Motor neuron (in vitro differentiated cells): ENCODE measurements at regions not wholly inside any gene's neighbourhood (a gene's known extent, or its start where the extent isn't known, plus 50 kb on each side); places are given as distances from the start of the nearest gene placed in this dataset.
"Not testable (repeated sequence)": the region's sequence is repeated elsewhere in the genome, so short reads cannot be mapped to it uniquely, and the experiment has no call there.

Source experiments
- ATAC-seq, 8 experiments: fragments of 200-7000 bp; cut with Tn5 transposase; replicated peaks in 6 of 8; 2 replicates each; pipeline ENCODE4 v1.8.0; 2021; ENCODE audit warnings: mild to moderate bottlenecking in 8 of 8, moderate library complexity in 8 of 8
- H3K27ac ChIP-seq, 2 donors: fragments of 250-450 bp; sonication (Bioruptor Pico); 2 replicates each; pipeline ENCODE4 v1.9.0; 2021; ENCODE audit warnings: antibody characterized with exemption in 2 of 2, mild to moderate bottlenecking in 2 of 2, moderate library complexity in 1 of 2
- H3K4me1 ChIP-seq, 2 donors: fragments of 250-450 bp; sonication (Bioruptor Pico); replicated peaks in 1 of 2; 2 replicates each; pipeline ENCODE4 v1.6.1; 2021; ENCODE audit warnings: antibody characterized with exemption in 2 of 2, mild to moderate bottlenecking in 2 of 2, moderate library complexity in 1 of 2
- H3K4me3 ChIP-seq, 5 donors: fragments of 250-450 bp; sonication (Bioruptor Pico); 2 replicates each; pipeline ENCODE4 v1.9.0; 2021; ENCODE audit warnings: antibody characterized with exemption in 5 of 5, mild to moderate bottlenecking in 5 of 5, moderate library complexity in 4 of 5
- whole genome bisulfite sequencing, 10 experiments: fragments of 450-650 bp; shearing (Covaris generic); methylation state at CpG; one replicate each; pipeline ENCODE4 v1.0.0; 2022; 5-methylcytosine and 5-hydroxymethylcytosine counted together
- in situ Hi-C, 9 experiments: fragments of 400-800 bp; cut with MboI; loops; one replicate each; pipeline ENCODE4 v1.15.0; 2021; ENCODE audit warnings: low sequenced_read_pairs in 9 of 9, low pct_unique_long_range_greater_than_20kb in 2 of 9; ENCODE audit not compliant: unreplicated experiment in 9 of 9

DNA sequence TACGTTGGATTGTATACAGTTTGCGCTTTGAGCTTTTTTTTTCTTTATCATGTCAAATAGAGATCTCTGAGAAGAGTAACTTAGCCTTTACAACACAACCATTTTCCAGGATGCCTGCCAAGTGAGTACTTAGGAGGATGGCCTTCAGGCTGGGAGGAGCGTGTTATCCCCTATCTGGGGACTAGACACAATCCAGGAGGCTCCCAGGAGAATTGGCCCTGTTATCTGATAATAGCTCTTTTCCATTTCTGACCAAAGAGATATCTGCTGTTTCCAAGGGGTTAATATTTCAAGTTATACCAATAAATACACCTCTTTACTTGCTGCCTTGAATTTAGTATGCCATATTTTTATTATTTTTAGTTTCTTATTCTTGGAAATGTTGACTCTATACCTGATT lies 169.5 kb upstream of the SMARCAD1 start:
- WGBS, 10 experiments, result 17 to 100% (median 64%) methylated on average over 2 to 3 of the region's 3 CpGs; no CpG with 5 or more reads in 2 of the 10 experiments
- Histone ChIP-seq H3K4me3 (no peak overlapping the region), H3K27ac (no peak overlapping the region), H3K4me1 (no peaks in the 10 kb centered on the region)
- in situ Hi-C loops, result no loop called here
- ATAC-seq, result no peak

DNA sequence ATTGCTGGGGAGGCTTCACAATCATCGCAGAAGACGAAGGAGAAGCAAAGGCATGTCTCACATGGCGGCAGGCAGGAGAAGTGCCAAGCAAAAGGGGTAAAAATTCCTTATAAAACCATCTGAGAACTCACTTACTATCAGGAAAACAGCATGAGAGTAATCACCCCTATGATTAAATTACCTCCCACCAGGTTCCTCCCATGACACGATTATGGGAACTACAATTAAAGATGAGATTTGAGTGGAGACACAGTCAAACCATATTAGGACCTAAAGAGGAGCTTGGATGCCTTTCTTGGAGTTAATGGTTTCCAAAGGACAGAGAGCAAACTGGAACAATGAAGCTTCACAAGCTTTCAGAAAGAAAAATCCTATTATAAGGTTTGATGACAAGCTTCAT lies 168.4 kb upstream of the SMARCAD1 start:
- WGBS, 10 experiments, result 8 to 94% (median 83%) methylated on average over 1 to 4 of the region's 4 CpGs; no CpG with 5 or more reads in 3 of the 10 experiments
- Histone ChIP-seq H3K4me3 (no peak overlapping the region), H3K27ac (no peak overlapping the region), H3K4me1 (no peaks in the 10 kb centered on the region)
- in situ Hi-C loops, result no loop called here
- no peak for ATAC-seq

DNA sequence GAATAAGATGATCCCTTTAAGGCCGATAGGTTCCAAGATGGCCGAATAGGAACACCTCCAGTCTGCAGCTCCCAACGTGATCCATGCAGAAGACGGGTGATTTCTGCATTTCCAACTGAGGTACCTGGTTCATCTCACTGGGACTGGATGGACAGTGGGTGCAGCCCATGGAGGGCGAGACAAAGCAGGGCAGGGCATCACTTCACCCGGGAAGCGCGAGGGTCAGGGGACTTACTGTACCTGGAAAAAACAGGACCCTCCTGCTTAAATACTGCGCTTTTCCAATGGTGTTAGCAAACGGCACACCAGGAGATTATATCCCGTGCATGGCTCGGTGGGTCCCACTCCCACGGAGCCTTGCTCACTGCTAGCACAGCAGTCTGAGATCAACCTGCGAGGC lies 163.2 kb upstream of the SMARCAD1 start:
- WGBS, 10 experiments, result 27 to 100% (median 82%) methylated on average over 1 to 7 of the region's 14 CpGs; no CpG with 5 or more reads in 3 of the 10 experiments
- ATAC-seq, H3K4me3 ChIP-seq, H3K4me1 ChIP-seq, in situ Hi-C loops, H3K27ac ChIP-seq: not testable (repeated sequence)

DNA sequence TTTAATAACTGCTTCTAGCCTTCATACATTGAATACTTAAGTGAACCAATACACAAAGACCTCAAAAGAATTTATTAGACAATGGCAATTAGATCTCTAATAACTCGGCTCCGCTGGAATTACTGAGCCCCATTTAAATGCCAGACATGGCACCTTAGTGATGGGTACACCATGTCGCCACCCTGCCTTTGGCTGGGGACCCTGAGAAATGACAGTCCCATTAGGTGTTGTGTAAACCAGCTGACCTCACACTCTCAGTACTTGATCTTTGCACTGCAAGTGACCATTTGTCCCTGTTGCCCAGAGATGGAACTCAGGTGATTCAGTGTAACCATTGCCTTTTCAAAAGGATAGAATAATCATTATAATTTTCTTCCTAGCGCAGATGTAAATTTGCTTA lies 144.6 kb upstream of the SMARCAD1 start:
- no peak overlapping the region for H3K4me3 ChIP-seq
- H3K27ac ChIP-seq, result no peak overlapping the region
- 0 to 92% (median 42%) methylated on average over 1 to 4 of the region's 4 CpGs; no CpG with 5 or more reads in 1 of the 10 experiments for WGBS, 10 experiments
- in situ Hi-C loops, result no loop called here
- H3K4me1 ChIP-seq, result peaks cover 0 to under 1% of the 10 kb centered on the region in 2 donors
- ATAC-seq, result no peak

DNA sequence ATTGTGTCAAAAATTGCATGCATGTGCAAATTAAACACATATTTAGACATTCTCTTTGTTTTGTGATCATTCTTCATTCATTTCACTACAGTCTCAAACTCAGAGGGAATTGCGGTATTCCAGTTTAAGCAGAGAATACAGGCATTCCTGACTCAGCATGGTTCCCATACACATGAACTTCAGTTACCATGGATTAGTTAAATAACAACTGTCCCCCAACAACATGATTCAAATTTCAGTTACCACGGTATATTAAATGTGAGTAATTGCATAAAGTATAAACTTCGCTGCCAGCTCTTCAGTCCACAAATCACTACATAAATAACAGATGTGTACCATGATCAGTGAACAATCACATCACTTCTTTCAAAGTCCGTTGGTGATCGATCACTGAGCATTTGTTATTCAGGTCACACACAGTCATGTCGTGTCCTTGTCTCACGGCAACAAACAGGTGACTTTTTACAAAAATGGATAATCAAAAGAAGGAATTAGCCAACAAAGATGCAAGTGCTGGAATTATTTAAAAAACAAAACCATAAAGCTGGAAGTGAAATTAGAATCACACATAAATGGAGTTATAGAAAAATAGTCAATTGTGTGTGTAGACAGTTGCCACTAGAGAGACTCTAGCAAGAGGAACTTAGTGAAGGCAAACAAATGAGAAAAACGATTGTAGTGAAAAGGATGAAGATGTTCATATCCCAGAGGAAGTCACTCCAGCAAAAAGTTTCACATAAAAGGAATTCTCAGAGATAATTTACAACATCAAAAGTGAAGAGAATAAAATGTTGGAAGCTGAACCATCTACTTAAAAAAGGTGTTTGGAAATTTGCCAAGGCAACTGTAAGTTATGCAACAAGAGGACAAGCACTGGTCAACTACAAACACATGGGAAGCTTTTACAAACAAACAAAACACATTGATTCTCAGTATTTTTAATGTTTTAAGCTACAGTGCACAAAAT lies 138.6 kb upstream of the SMARCAD1 start:
- Histone ChIP-seq H3K4me1 (peaks cover 2 to 3% of the 10 kb centered on the region in 2 donors), H3K4me3 (no peak overlapping the region), H3K27ac (no peak overlapping the region)
- peak in 4 of 8 experiments; percentile 16 to 69 (median 51) for ATAC-seq
- 3 to 57% (median 19%) methylated on average over 1 to 8 of the region's 8 CpGs for WGBS, 10 experiments
- in situ Hi-C loops, result no loop called here

DNA sequence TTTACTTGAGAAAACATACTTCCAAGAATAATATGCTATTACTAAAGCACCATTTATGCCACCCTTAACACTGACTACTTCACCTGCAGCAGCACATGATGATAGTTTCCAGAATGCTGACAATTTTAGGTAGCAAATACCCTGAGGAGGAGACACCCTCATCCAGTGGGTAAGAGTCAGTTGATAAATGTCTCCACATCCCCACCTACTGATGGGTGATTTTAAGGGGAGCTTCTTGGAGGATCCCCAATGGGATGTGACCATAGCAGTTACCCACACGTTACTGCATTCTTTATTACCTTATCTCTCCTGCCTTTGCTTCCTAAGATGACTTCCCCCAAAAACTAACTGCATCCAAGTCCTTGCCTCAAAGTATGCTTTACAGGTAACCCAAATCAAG lies 131.2 kb upstream of the SMARCAD1 start:
- 0 to 86% (median 50%) methylated on average over 1 of the region's 1 CpG; no CpG with 5 or more reads in 5 of the 10 experiments for WGBS, 10 experiments
- Histone ChIP-seq H3K27ac (no peak overlapping the region), H3K4me1 (no peaks in the 10 kb centered on the region), H3K4me3 (no peak overlapping the region)
- no peak for ATAC-seq
- in situ Hi-C loops, result no loop called here

DNA sequence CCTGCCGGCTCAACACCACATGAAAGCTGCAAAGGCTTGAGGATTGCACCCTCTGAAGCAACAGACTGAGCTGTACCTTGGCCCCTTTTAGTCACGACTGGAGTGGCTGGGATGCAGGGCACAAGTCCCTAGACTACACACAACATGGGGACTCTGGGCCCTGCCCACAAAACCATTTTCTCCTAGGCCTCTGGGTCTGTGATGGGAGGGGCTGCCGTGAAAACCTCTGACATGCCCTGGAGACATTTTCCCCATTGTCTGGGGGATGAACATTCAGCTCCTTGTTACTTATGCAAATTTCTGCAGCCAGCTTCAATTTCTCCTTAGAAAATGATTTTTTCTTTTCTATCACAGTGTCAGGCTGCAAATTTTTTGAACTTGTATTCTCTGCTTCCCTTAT lies 123.5 kb upstream of the SMARCAD1 start:
- 0 to 83% (median 26%) methylated on average over 1 to 3 of the region's 3 CpGs; no CpG with 5 or more reads in 4 of the 10 experiments for WGBS, 10 experiments
- Histone ChIP-seq H3K27ac (no peak overlapping the region), H3K4me3 (no peak overlapping the region), H3K4me1 (no peaks in the 10 kb centered on the region)
- no peak for ATAC-seq
- in situ Hi-C loops, result no loop called here

DNA sequence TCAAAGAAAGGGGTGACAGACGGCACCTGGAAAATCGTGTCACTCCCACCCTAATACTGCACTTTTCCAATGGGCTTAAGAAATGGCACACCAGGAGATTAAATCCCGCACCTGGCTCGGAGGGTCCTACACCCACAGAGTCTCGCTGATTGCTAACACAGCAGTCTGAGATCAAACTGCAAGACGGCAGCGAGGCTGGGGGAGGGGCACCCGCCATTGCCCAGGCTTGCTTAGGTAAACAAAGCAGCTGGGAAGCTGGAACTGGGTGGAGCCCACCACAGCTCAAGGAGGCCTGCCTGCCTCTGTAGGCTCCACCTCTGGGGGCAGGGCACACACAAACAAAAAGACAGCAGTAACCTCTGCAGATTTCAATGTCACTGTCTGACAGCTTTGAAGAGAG lies 108.5 kb upstream of the SMARCAD1 start:
- WGBS, 10 experiments, result 100% methylated on average over 1 of the region's 8 CpGs; no CpG with 5 or more reads in 9 of the 10 experiments

DNA sequence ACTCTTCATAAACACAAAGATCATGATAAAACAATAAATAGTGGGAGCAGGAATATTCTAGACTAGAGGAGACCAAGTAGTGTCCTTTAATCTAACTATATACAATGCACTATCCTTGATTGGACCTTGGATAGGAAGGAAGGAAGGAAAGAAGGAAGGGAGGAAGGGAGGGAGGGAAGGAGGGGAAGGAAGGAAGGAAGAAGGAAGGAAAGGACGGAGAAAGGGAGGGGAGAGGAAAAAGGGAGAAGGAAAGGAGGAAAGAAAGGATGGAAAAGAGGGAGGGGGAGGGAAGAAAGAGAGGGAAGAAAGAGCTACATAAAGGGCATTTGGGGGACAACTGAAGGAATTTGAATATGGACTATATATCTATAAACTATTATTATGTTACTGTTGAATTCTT lies 95.0 kb upstream of the SMARCAD1 start:
- no peak for ATAC-seq
- peaks cover 0 to 3% of the 10 kb centered on the region in 2 donors for H3K4me1 ChIP-seq
- H3K27ac ChIP-seq, result no peak overlapping the region
- WGBS, 10 experiments, result 0 to 80% (median 63%) methylated on average over 1 of the region's 1 CpG; no CpG with 5 or more reads in 5 of the 10 experiments
- no peak overlapping the region for H3K4me3 ChIP-seq
- in situ Hi-C loops, result loop anchor here in 1 of 9 experiments (25.0 kb wide), 1 partner anchor 300 kb away; no protein-coding TSS in a partner anchor

More for the DNA sequence above, 108.5 kb upstream of the SMARCAD1 start:
- H3K4me1 ChIP-seq, H3K27ac ChIP-seq, ATAC-seq, H3K4me3 ChIP-seq, in situ Hi-C loops: not testable (repeated sequence)

DNA sequence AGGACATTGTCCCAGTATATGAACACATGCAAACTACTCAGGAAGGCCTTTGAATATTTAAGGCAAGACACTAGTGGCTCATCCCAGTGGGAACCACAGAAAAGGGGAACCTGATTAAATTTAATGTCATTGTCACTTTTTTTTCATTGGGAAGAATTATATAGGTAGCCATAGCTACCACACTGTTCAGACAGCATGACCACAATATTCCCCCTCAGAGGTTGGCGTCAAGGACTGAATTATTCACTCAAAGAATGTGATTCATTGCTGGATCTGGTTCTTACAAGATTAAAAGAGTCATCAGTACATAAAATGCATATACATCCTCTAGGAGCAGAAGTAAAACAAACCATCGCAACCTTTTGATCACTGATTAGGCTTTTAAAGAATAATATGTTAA lies 92.0 kb upstream of the SMARCAD1 start:
- peaks cover 0 to 3% of the 10 kb centered on the region in 2 donors for H3K4me1 ChIP-seq
- H3K27ac ChIP-seq, result no peak overlapping the region
- H3K4me3 ChIP-seq, result no peak overlapping the region
- in situ Hi-C loops, result loop anchor here in 1 of 9 experiments (25.0 kb wide), 1 partner anchor 303 kb away; no protein-coding TSS in a partner anchor
- peak in 6 of 8 experiments; percentile 18 to 98 (median 94) for ATAC-seq
- WGBS, 10 experiments, result 39 to 100% (median 59%) methylated on average over 1 to 2 of the region's 2 CpGs; no CpG with 5 or more reads in 3 of the 10 experiments

DNA sequence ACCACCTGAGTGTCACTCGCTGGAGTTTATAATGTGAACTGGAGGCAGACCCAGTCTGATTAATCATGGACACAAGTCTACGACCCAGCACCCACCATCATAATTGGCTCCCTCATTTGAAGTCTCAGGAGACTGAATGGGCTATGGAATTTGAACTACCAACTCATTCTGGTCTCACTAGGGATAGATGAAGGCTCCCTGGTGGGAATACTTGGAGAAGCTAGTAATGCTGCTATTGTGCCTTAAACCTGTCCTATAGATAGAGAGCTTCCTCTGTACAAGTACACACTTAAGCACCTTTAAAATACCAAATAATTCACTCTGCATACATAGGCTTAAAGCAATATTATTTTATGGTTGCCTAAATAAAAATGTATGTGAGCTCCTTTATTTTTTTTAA lies 90.8 kb upstream of the SMARCAD1 start:
- no peak for ATAC-seq
- peaks cover 0 to 3% of the 10 kb centered on the region in 2 donors for H3K4me1 ChIP-seq
- no peak overlapping the region for H3K27ac ChIP-seq
- H3K4me3 ChIP-seq, result no peak overlapping the region
- in situ Hi-C loops, result loop anchor here in 1 of 9 experiments (25.0 kb wide), 1 partner anchor 305 kb away; no protein-coding TSS in a partner anchor
- 0 to 83% (median 40%) methylated on average over 1 to 2 of the region's 2 CpGs; no CpG with 5 or more reads in 3 of the 10 experiments for WGBS, 10 experiments

DNA sequence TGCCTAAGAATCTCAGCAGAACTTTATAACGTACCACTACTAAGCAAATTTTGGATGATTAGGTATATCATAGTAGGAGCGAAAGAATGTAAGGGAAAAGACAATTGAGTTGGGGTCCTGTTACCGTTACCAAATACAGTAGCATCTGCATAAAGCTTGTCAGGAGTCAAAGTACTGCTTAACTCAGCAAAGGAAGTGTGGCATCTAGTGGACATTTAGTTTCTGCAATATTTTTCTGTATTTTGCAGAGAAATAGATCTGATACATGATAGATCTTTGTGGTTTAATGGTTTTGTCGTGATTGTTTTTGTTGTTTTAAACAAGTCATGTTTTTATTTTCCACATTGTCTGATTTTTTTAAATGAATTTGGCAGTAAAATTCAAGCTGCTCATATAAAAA lies 81.0 kb upstream of the SMARCAD1 start:
- no peak overlapping the region for H3K27ac ChIP-seq
- in situ Hi-C loops, result loop anchor here in 3 of 9 experiments (25.0 kb wide), 2 partner anchors 314 to 339 kb away; no protein-coding TSS in a partner anchor
- H3K4me1 ChIP-seq, result no peaks in the 10 kb centered on the region
- no peak overlapping the region for H3K4me3 ChIP-seq
- 0 to 44% (median 23%) methylated on average over 2 to 4 of the region's 4 CpGs for WGBS, 10 experiments
- peak in 1 of 8 experiments; percentile 64 for ATAC-seq

DNA sequence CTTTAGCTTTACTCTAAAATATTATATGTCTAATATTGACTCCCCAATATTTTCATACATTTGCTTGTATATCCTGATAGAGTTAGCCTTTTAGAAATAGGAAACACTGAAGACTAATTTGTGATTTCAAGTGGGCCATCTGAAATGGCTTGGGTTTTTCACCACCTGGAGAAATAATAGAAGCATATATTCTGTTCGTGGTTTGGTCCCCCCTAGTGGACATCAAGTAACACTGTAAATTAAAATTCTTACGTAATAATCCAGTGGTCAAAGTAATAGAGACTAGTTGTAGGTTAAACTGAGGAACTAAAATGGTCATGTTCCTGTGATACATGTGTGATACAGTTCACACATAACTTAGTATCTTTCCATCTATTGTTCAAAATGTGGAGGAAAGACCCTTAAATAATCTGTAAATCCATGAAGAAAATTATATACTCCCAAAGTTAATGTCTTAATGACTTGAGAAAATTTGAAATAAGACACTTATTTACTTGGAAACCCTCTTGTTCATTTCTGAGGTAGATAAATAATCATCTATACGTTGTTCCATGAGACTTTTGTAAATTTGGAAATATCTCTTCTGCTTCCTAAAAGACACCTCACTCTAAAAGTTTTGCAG lies 79.8 kb upstream of the SMARCAD1 start:
- Histone ChIP-seq H3K27ac (no peak overlapping the region), H3K4me1 (no peaks in the 10 kb centered on the region), H3K4me3 (no peak overlapping the region)
- WGBS, 10 experiments, result 0 to 70% (median 20%) methylated on average over 1 to 3 of the region's 3 CpGs; no CpG with 5 or more reads in 1 of the 10 experiments
- ATAC-seq, result peak in 3 of 8 experiments; percentile 40 to 49 (median 43)
- in situ Hi-C loops, result loop anchor here in 3 of 9 experiments (25.0 kb wide), 2 partner anchors 316 to 341 kb away; no protein-coding TSS in a partner anchor
